H9 (cell line): ENCODE measurements at regions not wholly inside any gene's neighbourhood (a gene's known extent, or its start where the extent isn't known, plus 50 kb on each side); places are given as distances from the start of the nearest gene placed in this dataset.

Experiments used
- DNase-seq: peaks from one replicate; pipeline ENCODE4 v3.0.0-alpha.2; 2017
- H2AFZ ChIP-seq: one replicate; pipeline ENCODE4 v1.6.1; 2013; ENCODE audit warnings: mild to moderate bottlenecking, low read length, control low read depth, moderate library complexity
- H2AK5ac ChIP-seq: 2 replicates; pipeline ENCODE4 v1.6.1; 2013; ENCODE audit warnings: low read length, control low read depth, mixed read lengths; ENCODE audit not compliant: insufficient read length
- H2BK120ac ChIP-seq: one replicate; pipeline ENCODE4 v1.6.1; 2013; ENCODE audit warnings: low read depth, mild to moderate bottlenecking, low read length, control low read depth, inconsistent platforms; ENCODE audit not compliant: poor library complexity, severe bottlenecking
- H2BK12ac ChIP-seq: 2 replicates; pipeline ENCODE4 v1.6.1; 2013; ENCODE audit warnings: low read length, control low read depth, mixed read lengths, low read depth; ENCODE audit not compliant: insufficient read length
- H2BK15ac ChIP-seq: 2 replicates; pipeline ENCODE4 v1.6.1; 2013; ENCODE audit warnings: low read depth, low read length, control low read depth
- H2BK20ac ChIP-seq: one replicate; pipeline ENCODE4 v1.6.1; 2013; ENCODE audit warnings: low read depth, mild to moderate bottlenecking, low read length, control low read depth, inconsistent platforms; ENCODE audit not compliant: poor library complexity, severe bottlenecking
- H2BK5ac ChIP-seq: 2 replicates; pipeline ENCODE4 v1.6.1; 2013; ENCODE audit warnings: low read length, control low read depth, mixed read lengths; ENCODE audit not compliant: insufficient read length
- H3K14ac ChIP-seq: 2 replicates; pipeline ENCODE4 v1.6.1; 2013; ENCODE audit warnings: low read length, control low read depth; ENCODE audit not compliant: insufficient read depth
- H3K18ac ChIP-seq: 2 replicates; pipeline ENCODE4 v1.6.1; 2013; ENCODE audit warnings: low read depth, mild to moderate bottlenecking, mixed read lengths, low read length, control low read depth; ENCODE audit not compliant: insufficient read length
- H3K23ac ChIP-seq: 2 replicates; pipeline ENCODE4 v1.6.1; 2013; ENCODE audit warnings: low read length, control low read depth, mixed read lengths, low read depth; ENCODE audit not compliant: insufficient read length
- H3K23me2 ChIP-seq: 2 replicates; pipeline ENCODE4 v1.6.1; 2013; ENCODE audit warnings: low read depth, mild to moderate bottlenecking, mixed read lengths, low read length, control low read depth; ENCODE audit not compliant: insufficient read length, poor library complexity, severe bottlenecking
- H3K27ac ChIP-seq: 2 replicates; pipeline ENCODE4 v1.5.1; 2013; ENCODE audit warnings: low read length, control low read depth, mixed read lengths, low read depth; ENCODE audit not compliant: insufficient read length
- H3K27me3 ChIP-seq: 2 replicates; pipeline ENCODE4 v1.6.1; 2013; ENCODE audit warnings: low read length, control low read depth, inconsistent platforms; ENCODE audit not compliant: insufficient read depth
- H3K4ac ChIP-seq: 2 replicates; pipeline ENCODE4 v1.6.1; 2013; ENCODE audit warnings: low read depth, mild to moderate bottlenecking, control low read depth, inconsistent platforms, low read length, moderate library complexity
- H3K4me1 ChIP-seq: 2 replicates; pipeline ENCODE4 v1.6.1; 2013; ENCODE audit warnings: low read length, control low read depth, inconsistent platforms; ENCODE audit not compliant: insufficient read depth
- H3K4me2 ChIP-seq: 2 replicates; pipeline ENCODE4 v1.6.1; 2013; ENCODE audit warnings: low read length, control low read depth, mixed read lengths; ENCODE audit not compliant: insufficient read length, insufficient read depth
- H3K56ac ChIP-seq: 2 replicates; pipeline ENCODE4 v1.6.1; 2013; ENCODE audit warnings: low read depth, mild to moderate bottlenecking, mixed read lengths, low read length, control low read depth; ENCODE audit not compliant: insufficient read length
- H3K79me1 ChIP-seq: 2 replicates; pipeline ENCODE4 v1.6.1; 2013; ENCODE audit warnings: low read depth, mild to moderate bottlenecking, moderate library complexity, low read length, control low read depth, inconsistent platforms; ENCODE audit not compliant: insufficient read depth, poor library complexity, severe bottlenecking
- H3K79me2 ChIP-seq: 2 replicates; pipeline ENCODE4 v1.6.1; 2013; ENCODE audit warnings: low read length, control low read depth, inconsistent platforms; ENCODE audit not compliant: insufficient read depth
- H3K9ac ChIP-seq: 2 replicates; pipeline ENCODE4 v1.6.1; 2013; ENCODE audit warnings: low read length, control low read depth, mixed read lengths; ENCODE audit not compliant: insufficient read length; ENCODE audit errors: extremely low read depth
- H3K9me3 ChIP-seq: one replicate; pipeline ENCODE4 v1.6.1; 2013; ENCODE audit warnings: low read depth, low read length, inconsistent platforms; ENCODE audit not compliant: control insufficient read depth
- H3T11ph ChIP-seq: one replicate; pipeline ENCODE4 v1.6.1; 2013; ENCODE audit warnings: mild to moderate bottlenecking, low read length, control low read depth, inconsistent platforms
- H4K20me1 ChIP-seq: one replicate; pipeline ENCODE4 v1.6.1; 2013; ENCODE audit not compliant: control insufficient read depth, insufficient read length, insufficient read depth
- H4K5ac ChIP-seq: 2 replicates; pipeline ENCODE4 v1.6.1; 2013; ENCODE audit warnings: low read depth, mild to moderate bottlenecking, mixed read lengths, low read length, control low read depth; ENCODE audit not compliant: insufficient read length
- H4K8ac ChIP-seq: replicated peaks from 2 replicates; pipeline ENCODE4 v1.6.1; 2013; ENCODE audit warnings: low read length, control low read depth, mixed read lengths, low read depth; ENCODE audit not compliant: insufficient read length
- H4K91ac ChIP-seq: 2 replicates; pipeline ENCODE4 v1.6.1; 2013; ENCODE audit warnings: low read depth, mild to moderate bottlenecking, moderate library complexity, mixed read lengths, low read length, control low read depth; ENCODE audit not compliant: insufficient read length
- H3K27ac Mint-ChIP-seq, 3 experiments: 2 replicates in 2 of 3; 3 replicates in 1 of 3; pipeline ENCODE4 v1.8.0; 2020 to 2021; ENCODE audit warnings: mixed read lengths in 3 of 3, mild to moderate bottlenecking in 1 of 3, moderate library complexity in 1 of 3
- H3K27me3 Mint-ChIP-seq: 2 replicates; pipeline ENCODE4 v1.8.0; 2021; ENCODE audit warnings: low read depth, mild to moderate bottlenecking, moderate library complexity, mixed read lengths
- H3K36me3 Mint-ChIP-seq, 3 experiments: 2 replicates in 2 of 3; 3 replicates in 1 of 3; pipeline ENCODE4 v1.8.0; 2020 to 2021; ENCODE audit warnings: low read depth in 3 of 3, mixed read lengths in 3 of 3; ENCODE audit not compliant: insufficient read depth in 1 of 3
- H3K4me1 Mint-ChIP-seq, 2 experiments: 2 replicates each; pipeline ENCODE4 v1.8.0; 2020; ENCODE audit warnings: mixed read lengths in 2 of 2
- H3K4me3 Mint-ChIP-seq, 2 experiments: 2 replicates in 1 of 2; 3 replicates in 1 of 2; pipeline ENCODE4 v1.8.0; 2020 to 2021; ENCODE audit warnings: mild to moderate bottlenecking in 2 of 2, mixed read lengths in 2 of 2, moderate library complexity in 1 of 2
- H3K9me3 Mint-ChIP-seq, 2 experiments: 2 replicates in 1 of 2; 3 replicates in 1 of 2; pipeline ENCODE4 v1.8.0; 2020; ENCODE audit warnings: mild to moderate bottlenecking in 2 of 2, mixed read lengths in 2 of 2, moderate library complexity in 1 of 2
- WGBS: extraction: QIAGEN DNeasy Blood & Tissue Kit; methylation state at CpG from one replicate; pipeline ENCODE4 v1.1.7; 2013; ENCODE audit warnings: missing lambda C conversion rate, low lambda C conversion rate, mixed read lengths; ENCODE audit not compliant: insufficient read length; ENCODE audit errors: extremely low coverage; 5-methylcytosine and 5-hydroxymethylcytosine counted together
- TF ChIP-seq, protein P1 (sequence below): fragments of 200-600 bp; sonication (generic); conservative IDR thresholded peaks from 3 replicates; pipeline ENCODE4 v1.8.0; 2021; ENCODE audit warnings: antibody characterized with exemption, mild to moderate bottlenecking

DNA sequence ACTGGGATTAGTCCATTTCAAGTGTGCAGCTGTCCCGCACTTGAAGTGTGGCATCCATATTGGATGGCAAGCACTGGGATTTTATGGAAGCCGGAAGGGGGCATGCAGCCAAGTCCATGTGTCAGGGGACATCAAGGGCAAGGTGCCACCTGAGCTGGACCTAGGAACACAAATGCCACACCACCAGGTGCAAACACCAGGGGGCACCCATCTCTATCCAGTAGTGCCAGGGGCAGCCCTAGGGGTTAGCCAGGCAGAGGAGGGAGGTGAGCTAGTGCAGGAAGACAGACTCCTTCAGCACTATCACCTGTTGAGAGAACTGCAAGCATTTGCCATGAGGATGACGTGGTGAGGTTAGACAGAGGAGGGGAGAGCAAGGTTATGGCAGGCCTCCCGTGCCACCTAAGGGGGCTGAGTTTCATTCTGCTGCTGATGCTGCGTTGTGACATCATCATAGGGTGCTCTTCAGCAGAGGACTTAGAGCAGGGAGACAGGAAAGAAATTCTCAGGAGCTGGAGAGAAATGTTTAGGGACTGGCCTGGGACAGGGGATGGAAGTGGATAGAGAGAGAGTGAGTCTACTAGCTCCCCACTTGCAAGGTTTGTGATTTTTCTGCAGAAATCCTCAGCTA lies 192.6 kb upstream of the SLC24A3 start:
- H2BK20ac ChIP-seq, result no peak overlapping the region
- H2AK5ac ChIP-seq, result no peak overlapping the region
- H3K4me3 Mint-ChIP-seq, result no peak overlapping the region
- H3K4me1 ChIP-seq, result no peaks in the 10 kb centered on the region
- H3K27me3 Mint-ChIP-seq, result no peaks in the 10 kb centered on the region
- no peak overlapping the region for H3T11ph ChIP-seq
- no peak overlapping the region for H3K4me2 ChIP-seq
- DNase-seq, result no peak
- H3K9me3 Mint-ChIP-seq, result no peaks in the 10 kb centered on the region
- no peak overlapping the region for H3K9ac ChIP-seq
- no peak overlapping the region for H3K18ac ChIP-seq
- no peaks in the 10 kb centered on the region for H3K79me1 ChIP-seq
- H4K91ac ChIP-seq, result no peak overlapping the region
- H3K23ac ChIP-seq, result no peak overlapping the region
- no peaks in the 10 kb centered on the region for H3K79me2 ChIP-seq
- H2BK5ac ChIP-seq, result no peak overlapping the region
- H3K27ac Mint-ChIP-seq, result no peak overlapping the region
- no peak overlapping the region for H4K8ac ChIP-seq
- H3K36me3 Mint-ChIP-seq, result no peaks in the 10 kb centered on the region
- no peak overlapping the region for H2BK15ac ChIP-seq
- no peak overlapping the region for H2BK120ac ChIP-seq
- H3K4ac ChIP-seq, result no peak overlapping the region
- H2BK12ac ChIP-seq, result no peak overlapping the region
- no peak overlapping the region for H3K27ac ChIP-seq
- H2AFZ ChIP-seq, result no peak overlapping the region
- H4K5ac ChIP-seq, result no peak overlapping the region
- H3K14ac ChIP-seq, result no peak overlapping the region
- H3K56ac ChIP-seq, result no peak overlapping the region
- peaks cover 7 to 10% of the 10 kb centered on the region in 2 experiments for H3K4me1 Mint-ChIP-seq
- TF ChIP-seq, protein P1, sequence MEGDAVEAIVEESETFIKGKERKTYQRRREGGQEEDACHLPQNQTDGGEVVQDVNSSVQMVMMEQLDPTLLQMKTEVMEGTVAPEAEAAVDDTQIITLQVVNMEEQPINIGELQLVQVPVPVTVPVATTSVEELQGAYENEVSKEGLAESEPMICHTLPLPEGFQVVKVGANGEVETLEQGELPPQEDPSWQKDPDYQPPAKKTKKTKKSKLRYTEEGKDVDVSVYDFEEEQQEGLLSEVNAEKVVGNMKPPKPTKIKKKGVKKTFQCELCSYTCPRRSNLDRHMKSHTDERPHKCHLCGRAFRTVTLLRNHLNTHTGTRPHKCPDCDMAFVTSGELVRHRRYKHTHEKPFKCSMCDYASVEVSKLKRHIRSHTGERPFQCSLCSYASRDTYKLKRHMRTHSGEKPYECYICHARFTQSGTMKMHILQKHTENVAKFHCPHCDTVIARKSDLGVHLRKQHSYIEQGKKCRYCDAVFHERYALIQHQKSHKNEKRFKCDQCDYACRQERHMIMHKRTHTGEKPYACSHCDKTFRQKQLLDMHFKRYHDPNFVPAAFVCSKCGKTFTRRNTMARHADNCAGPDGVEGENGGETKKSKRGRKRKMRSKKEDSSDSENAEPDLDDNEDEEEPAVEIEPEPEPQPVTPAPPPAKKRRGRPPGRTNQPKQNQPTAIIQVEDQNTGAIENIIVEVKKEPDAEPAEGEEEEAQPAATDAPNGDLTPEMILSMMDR, result peak; percentile 41; the same call in 2 of the 3 replicates
- no peaks in the 10 kb centered on the region for H3K27me3 ChIP-seq
- no peaks in the 10 kb centered on the region for H4K20me1 ChIP-seq
- H3K9me3 ChIP-seq, result no peaks in the 10 kb centered on the region
- WGBS, result no CpG with 5 or more reads among the region's 5 CpGs
- H3K23me2 ChIP-seq, result no peaks in the 10 kb centered on the region
